ENCODE measurements at regions not wholly inside any gene's neighbourhood (a gene's known extent, or its start where the extent isn't known, plus 50 kb on each side); places are given as distances from the start of the nearest gene placed in this dataset.
A peak's percentile ranks its signal among the peaks of the same experiment; 100 is the strongest.

GRCh38 chr5:21694567-21694966 lies 1158.6 kb downstream of the CDH12 start:
- no peak for DNase-seq (ENCODE audit: low read depth in 2 of 2)

DNA sequence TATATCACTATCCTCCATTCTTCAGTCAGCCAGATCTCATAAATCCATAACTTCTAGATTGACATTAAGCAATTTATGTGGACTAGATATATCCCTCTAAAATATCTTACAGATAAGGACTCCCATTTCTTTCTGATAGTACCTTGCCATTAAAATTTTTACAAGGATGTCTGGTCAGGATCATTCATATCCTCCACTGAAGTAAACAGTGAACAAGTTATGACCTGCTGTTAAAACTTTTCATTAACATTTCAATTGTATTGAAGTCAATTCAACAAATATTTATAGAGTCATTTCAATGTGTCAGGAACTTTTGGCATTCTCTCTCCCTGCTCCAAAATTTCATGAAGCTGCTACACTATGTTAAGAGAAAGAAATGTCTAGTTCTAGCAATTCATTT lies 1159.6 kb downstream of the CDH12 start:
- no peak for DNase-seq (ENCODE audit: low read depth in 2 of 2)

DNA sequence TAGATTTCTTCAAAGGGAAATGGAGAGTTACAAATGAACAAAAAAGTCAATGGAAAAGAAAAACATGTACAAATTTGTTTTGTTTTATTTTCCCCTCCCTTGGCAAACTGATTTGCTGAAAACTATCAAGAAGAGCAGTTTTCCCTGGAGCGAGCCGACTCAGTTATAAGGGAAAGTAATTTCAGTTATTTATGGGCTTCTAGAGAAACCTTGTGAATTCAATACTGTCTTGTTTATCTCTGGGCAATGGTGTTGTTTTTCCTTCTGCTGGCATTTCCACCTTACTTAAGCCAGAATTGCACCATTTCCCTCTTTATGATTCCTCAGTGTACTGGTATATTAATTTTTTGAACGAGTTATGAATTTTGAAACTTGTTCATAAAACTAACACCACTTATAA lies 1163.6 kb downstream of the CDH12 start:
- DNase-seq (ENCODE audit: low read depth in 2 of 2) = no peak

DNA sequence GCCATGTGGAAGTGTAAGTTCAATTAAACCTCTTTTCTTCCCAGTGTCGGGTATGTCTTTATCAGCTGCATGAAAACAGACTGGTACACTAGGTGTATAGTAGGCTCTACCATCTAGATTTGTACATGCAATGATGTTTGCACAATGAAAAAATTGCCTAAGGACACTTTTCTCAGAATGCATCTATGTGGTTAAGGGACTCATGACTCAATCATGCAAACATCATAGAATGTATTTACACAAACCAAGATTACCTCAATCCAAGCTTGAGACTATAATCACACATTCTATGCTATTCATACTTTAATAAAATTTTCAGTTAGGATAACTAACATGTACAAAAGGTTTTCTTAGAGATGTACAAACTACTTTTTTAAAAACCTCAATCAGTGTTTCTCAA lies 1164.5 kb downstream of the CDH12 start:
- no peak for DNase-seq (ENCODE audit: low read depth in 2 of 2)

DNA sequence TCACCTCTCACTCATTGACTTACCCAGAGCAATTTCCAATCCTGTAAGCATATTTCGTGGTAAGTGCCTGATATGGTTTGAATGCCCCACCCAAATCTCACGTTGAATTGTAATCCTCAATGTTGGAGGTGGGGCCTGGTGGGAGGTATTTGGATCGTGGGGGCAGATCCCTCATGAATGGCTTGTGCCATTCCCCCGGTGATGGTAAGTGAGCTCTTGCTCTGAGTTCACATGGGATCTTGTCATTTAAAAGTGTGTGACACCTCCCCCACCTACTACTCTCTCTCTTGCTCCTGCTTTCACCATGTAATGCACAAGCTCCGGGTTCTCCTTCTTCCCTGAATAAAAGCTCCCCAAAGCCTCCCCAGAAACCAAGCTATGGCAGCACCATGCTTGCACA lies 1165.5 kb downstream of the CDH12 start:
- no peak for DNase-seq (ENCODE audit: low read depth in 2 of 2)

DNA sequence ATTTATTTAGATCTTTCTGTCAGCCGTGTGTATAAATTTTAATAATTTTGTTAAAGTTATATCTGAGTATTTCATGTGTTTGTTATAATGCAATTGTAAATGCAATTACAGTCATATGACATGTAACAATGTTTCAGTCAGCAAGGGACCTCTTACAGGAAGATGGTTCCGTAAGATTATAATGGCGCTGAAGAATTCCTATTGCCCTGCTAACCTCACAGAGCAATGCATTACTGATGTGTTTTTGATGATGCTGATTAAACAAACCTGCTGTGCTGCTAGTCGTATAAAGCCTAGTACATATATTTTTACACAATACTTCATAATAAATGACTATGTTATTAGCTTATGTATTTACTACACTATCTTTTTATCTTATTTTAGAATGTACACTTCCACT lies 1166.4 kb downstream of the CDH12 start:
- DNase-seq (ENCODE audit: low read depth in 2 of 2) = no peak

DNA sequence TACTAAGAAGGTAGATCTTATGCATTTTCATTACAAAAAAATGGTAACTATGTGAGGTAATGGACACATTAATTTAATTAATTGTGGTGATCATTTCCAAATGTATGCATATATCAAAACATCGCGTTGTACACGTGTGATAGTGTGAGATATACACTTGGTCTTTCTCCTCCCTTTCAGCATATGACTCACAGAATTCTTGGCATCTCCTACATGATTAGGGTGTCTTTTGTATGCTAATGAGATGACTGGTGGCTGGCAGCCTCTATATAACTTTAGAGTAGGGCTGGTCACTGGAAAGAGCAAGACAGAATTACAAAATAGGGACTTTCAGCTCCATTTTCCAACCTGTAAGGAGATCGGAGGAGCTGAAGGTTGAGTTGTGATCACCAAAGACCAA lies 1167.6 kb downstream of the CDH12 start:
- peak in 1 of 2 donors; percentile 61 for DNase-seq (ENCODE audit: low read depth in 2 of 2)

DNA sequence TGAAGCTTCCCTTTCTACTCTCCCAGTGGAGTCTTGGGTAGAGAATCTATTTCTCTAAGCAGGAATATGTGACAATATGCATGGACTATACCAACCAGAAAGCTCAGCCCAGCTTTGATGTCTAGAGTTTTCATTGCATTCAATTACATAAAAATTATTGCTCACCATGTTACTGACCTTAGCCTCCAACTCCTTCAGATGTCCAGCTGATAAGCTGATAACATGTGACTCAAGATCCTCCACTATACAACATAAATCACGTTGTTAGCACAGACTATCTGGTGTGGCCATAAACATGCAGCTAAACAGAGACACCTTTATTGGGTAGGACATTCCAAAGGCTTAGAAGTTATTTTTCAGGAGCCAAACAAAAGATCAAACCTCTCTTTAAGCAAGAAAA lies 1168.2 kb downstream of the CDH12 start:
- no peak for DNase-seq (ENCODE audit: low read depth in 2 of 2)

DNA sequence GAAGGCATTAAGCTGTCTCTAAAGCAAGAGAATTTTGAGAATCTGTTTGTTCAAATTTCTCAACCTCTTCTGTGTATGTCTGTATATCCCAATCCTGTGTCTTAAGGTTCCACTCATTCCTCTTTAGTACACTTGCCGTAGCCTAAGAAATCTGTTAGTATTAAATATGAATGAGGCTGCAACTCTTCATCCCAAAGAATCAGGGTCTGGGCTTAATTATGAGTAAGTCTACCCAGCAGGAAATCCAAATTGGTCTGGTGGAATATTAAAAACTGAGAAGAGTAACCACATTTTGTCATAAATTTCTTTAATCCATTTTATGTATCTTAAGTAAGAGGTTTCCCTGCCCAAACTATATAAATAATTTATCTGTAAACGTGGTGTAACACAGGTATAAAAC lies 1171.2 kb downstream of the CDH12 start:
- no peak for DNase-seq (ENCODE audit: low read depth in 2 of 2)

- DNase-seq (ENCODE audit: low read depth in 2 of 2) = no peak
These were observed 1172.5 kb downstream of the CDH12 start for GRCh38 chr5:21680641-21681040.

GRCh38 chr5:21680196-21680595 lies 1172.9 kb downstream of the CDH12 start:
- DNase-seq (ENCODE audit: low read depth in 2 of 2) = peak in 1 of 2 donors; percentile 82

GRCh38 chr5:21678526-21678925 lies 1174.6 kb downstream of the CDH12 start:
- peak in 1 of 2 donors; percentile 68 for DNase-seq (ENCODE audit: low read depth in 2 of 2)

DNA sequence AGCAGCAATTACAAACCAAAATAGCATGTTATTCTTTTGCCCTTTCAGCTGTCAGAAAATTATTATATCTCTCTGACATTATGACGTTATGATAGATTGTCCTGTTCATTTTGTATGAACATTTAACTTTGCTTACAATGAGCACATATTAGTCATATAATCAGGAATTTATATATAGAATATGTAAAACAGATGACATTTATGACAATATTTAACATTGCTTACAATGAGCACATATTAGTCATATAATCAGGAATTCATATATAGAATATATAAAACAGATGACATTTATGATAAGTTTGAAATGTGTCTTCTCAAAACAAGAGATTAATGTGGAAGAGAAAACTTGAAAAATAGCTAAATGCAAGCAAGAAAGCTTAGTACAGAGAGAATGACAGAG lies 1180.2 kb downstream of the CDH12 start:
- no peak for DNase-seq (ENCODE audit: low read depth in 2 of 2)

DNA sequence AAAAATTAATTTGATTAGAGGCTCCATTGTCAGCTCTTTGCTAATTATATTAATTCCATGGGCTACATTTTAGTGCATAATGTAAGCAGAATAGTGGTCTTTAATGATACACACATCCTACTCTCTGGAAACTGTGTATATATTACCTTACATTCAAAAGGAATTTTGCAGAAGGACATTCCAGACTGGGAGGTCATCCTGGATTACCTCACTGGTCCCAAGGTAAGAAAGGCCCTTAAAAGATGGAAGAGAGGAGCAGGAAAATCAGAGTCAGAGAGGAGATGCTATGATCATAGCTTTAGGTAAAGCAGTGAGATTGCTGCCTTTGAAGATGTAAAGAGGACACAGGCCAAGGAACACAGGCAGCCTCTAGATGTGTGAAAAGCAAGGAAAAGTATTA lies 1180.8 kb downstream of the CDH12 start:
- DNase-seq (ENCODE audit: low read depth in 2 of 2) = no peak

DNA sequence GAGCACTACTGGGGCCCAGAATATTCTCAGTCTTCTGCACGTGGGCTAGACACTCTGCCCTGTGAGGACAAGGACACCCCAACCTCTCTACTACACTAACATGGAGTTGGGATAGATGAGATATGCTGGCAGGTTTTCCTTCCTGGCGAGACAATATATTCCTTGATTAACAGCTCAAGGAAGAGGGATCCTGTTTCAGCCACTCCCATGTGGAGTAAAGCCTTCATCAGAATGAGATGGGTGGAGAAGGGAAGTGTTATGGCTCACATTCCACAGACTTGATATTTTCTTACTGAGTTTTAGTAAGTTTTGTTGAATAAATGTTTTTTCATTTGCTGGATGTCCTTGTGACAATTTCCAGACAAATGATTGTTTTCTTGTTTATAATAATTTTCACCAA lies 1187.6 kb downstream of the CDH12 start:
- no peak for DNase-seq (ENCODE audit: low read depth in 2 of 2)

- DNase-seq (ENCODE audit: low read depth in 2 of 2) = no peak
These were observed 1190.1 kb downstream of the CDH12 start for GRCh38 chr5:21663082-21663481.

DNA sequence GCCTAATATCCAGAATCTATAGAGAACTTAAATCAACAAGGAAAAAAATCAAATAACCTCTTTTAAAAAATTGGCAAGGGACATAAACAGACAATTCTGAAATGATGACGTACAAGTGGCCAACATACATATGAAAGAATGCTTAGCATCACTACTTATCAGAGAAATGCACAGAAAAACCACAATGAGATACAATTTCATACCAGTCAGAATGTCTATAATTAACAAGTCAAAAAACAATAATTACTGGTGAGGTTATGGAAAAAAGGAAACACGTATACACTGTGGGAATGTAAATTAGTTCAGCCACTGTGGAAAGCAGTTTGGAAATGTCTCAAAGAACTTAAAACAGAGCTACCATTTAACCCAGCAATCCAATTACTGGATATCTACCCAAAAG lies 1192.0 kb downstream of the CDH12 start:
- DNase-seq (ENCODE audit: low read depth in 2 of 2) = no peak

- DNase-seq (ENCODE audit: low read depth in 2 of 2) = no peak
These were observed 1198.6 kb downstream of the CDH12 start for GRCh38 chr5:21654556-21654955.

DNA sequence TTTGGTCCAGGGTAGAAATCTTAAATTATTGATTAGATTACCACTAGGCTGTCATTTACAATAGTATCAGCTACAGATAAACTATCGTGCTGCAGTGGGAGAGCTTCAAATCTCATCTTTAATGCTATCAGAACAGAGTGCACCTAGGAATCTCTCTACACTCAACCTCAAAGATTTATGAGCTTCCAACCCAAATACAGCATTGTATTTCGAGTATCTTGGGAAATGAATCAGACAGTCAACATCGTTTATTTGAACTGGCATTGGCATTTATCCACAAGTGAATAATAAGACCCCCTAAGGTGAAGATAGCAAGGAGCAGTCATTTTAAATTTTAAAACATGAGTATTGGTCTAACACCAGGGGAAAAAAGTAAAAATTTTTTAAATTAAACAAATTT lies 1203.2 kb downstream of the CDH12 start:
- no peak for DNase-seq (ENCODE audit: low read depth in 2 of 2)

- peak; percentile 15 to 53 for DNase-seq (ENCODE audit: low read depth in 2 of 2)
These were observed 1206.7 kb downstream of the CDH12 start for GRCh38 chr5:21646469-21646868.

DNA sequence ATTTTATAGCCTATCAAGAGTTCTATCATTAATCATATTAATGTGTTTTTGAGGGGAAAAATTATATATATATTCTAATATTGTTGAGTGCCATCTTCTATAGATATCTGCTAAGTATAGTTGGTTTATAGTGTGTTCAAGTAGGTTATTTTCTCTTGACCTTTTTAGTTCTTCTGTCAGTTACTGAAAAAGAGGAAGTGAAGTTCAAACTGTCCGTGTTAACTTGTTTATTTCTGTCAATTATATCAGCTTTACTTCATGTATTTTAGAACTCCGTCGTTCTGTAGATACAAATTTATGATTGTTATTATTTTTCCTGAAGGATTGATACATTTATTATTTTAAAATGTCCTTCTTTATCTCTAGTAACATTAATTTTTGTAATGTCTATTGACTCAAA lies 1209.1 kb downstream of the CDH12 start:
- no peak for DNase-seq (ENCODE audit: low read depth in 2 of 2)

DNA sequence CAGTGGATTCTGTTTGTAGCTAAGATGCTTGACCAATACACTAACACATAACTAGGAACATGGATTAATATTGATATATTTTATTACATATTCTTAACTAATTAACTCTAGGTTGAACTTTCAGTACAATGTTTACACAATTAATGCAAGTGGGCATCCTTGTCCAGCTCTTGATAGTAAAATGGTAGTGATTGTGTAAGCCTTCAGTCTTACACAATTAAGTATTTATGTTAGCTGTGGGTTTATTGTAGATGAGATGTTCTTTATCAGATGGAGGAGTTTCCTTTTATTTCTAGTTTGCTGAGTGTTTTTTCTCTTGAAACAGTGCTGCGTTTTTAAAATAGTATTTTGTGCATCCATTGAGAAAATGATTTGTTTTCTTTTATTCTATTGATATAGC lies 1210.8 kb downstream of the CDH12 start:
- DNase-seq (ENCODE audit: low read depth in 2 of 2) = no peak

DNA sequence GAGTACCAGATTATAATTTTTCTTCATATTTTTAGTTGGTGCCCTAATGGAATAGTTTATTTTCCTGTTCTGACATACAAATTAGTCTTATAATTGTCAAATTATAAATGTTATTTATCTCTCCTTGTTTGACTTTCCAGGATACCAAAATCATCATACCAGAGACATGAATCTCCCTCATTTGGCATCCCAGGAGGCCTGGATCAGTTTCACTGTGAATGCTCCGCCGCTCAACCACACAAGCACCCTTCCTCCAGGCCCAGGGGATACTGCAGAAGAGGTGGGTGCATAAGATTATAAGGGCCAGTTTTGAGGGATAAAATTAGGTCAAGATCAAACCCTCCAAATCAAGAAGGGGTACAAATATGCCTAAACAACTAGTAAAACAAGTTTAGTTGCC lies 1229.3 kb downstream of the CDH12 start:
- DNase-seq (ENCODE audit: low read depth in 2 of 2) = no peak

DNA sequence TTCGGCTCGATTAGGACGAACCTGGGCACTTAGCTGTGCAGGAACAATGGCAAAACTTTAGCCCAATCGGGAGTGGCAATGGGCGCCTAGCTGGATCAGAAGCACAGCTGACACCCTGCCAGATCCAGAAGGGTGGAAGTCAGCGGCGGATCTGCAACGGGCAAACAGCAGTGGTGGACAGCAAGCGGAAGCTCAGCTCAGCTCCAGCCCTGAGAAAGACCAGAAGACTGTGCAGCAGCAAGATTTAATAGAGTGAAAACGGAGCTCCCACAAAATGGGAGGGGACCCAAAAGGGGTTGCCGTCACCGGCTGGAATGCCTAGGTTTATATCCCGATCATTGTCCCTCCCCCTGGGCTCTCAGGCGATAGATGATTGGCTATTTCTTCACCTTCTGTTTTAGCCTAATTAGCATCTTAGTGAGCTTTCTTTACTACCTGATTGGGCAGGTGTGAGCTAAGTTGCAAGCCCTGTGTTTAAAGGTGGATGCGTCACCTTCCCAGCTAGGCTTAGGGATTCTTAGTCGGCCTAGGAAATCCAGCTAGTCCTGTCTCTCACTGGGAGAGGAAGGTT lies 1237.9 kb downstream of the CDH12 start:
- no peak for DNase-seq (ENCODE audit: low read depth in 2 of 2)
